ENCODE measurements at regions not wholly inside any gene's neighbourhood (a gene's known extent, or its start where the extent isn't known, plus 50 kb on each side); places are given as distances from the start of the nearest gene placed in this dataset.

GRCh38 chr11:134836561-134836960 is 424.5 kb upstream of the B3GAT1 start:
- Histone ChIP-seq H4K8ac (replicated peaks; ENCODE audit: insufficient read length, low read depth, low read length) (no peak overlapping the region), H3K14ac (ENCODE audit: insufficient read depth, low read length) (no peak overlapping the region), H3K9me3 (ENCODE audit: control insufficient read depth, low read depth, low read length) (no peaks in the 10 kb centered on the region), H3K23ac (ENCODE audit: insufficient read length, low read depth, low read length) (no peak overlapping the region), H3K56ac (ENCODE audit: insufficient read length, low read depth, low read length) (no peak overlapping the region), H3K9ac (ENCODE audit: extremely low read depth, insufficient read length, low read length) (no peak overlapping the region), H2BK5ac (ENCODE audit: insufficient read length, low read length) (no peak overlapping the region), H2AK5ac (ENCODE audit: insufficient read length, low read length) (no peak overlapping the region), H3K4me2 (ENCODE audit: insufficient read depth, insufficient read length, low read length) (no peak overlapping the region), H2BK15ac (ENCODE audit: low read depth, low read length) (no peak overlapping the region), H3K27me3 (ENCODE audit: insufficient read depth, low read length) (no peaks in the 10 kb centered on the region), H4K20me1 (ENCODE audit: control insufficient read depth, insufficient read depth, insufficient read length) (no peaks in the 10 kb centered on the region), H2BK12ac (ENCODE audit: insufficient read length, low read depth, low read length) (no peak overlapping the region), H3K4me1 (ENCODE audit: insufficient read depth, low read length) (no peaks in the 10 kb centered on the region), H2AFZ (ENCODE audit: low read length) (no peak overlapping the region), H3K4ac (ENCODE audit: low read depth, low read length) (no peak overlapping the region), H2BK120ac (ENCODE audit: low read depth, low read length, poor library complexity, severe bottlenecking) (no peak overlapping the region), H3K79me1 (ENCODE audit: insufficient read depth, low read depth, low read length, poor library complexity, severe bottlenecking) (no peaks in the 10 kb centered on the region), H3K79me2 (ENCODE audit: insufficient read depth, low read length) (no peaks in the 10 kb centered on the region), H3K27ac (ENCODE audit: insufficient read length, low read depth, low read length) (no peak overlapping the region), H3T11ph (ENCODE audit: low read length) (no peak overlapping the region), H3K23me2 (ENCODE audit: insufficient read length, low read depth, low read length, poor library complexity, severe bottlenecking) (no peaks in the 10 kb centered on the region), H3K18ac (ENCODE audit: insufficient read length, low read depth, low read length) (no peak overlapping the region), H4K5ac (ENCODE audit: insufficient read length, low read depth, low read length) (no peak overlapping the region), H2BK20ac (ENCODE audit: low read depth, low read length, poor library complexity, severe bottlenecking) (no peak overlapping the region), H4K91ac (ENCODE audit: insufficient read length, low read depth, low read length) (no peak overlapping the region)
- WGBS (ENCODE audit: extremely low coverage, insufficient read length, low lambda C conversion rate), result no CpG with 5 or more reads among the region's 4 CpGs
- Mint-ChIP-seq H3K4me3 (no peak overlapping the region), H3K27ac (no peak overlapping the region), H3K27me3 (ENCODE audit: low read depth) (peaks cover 25% of the 10 kb centered on the region), H3K9me3 (peaks cover 7 to 9% of the 10 kb centered on the region in 2 experiments), H3K36me3 (ENCODE audit: insufficient read depth in 1 of 3, low read depth in 3 of 3) (no peaks in the 10 kb centered on the region), H3K4me1 (no peaks in the 10 kb centered on the region)
- TF ChIP-seq CTCF (conservative IDR thresholded peaks at IDR 0.05), result no peak
- DNase-seq, result no peak
